ENCODE measurements at regions not wholly inside any gene's neighbourhood (a gene's known extent, or its start where the extent isn't known, plus 50 kb on each side); places are given as distances from the start of the nearest gene placed in this dataset.

GRCh38 chr9:119451426-119451825 is 82.2 kb upstream of the BRINP1 start:
- DNase-seq (ENCODE audit: low read depth, low spot score) = no peak
- no peak overlapping the region for H3K27ac ChIP-seq

DNA sequence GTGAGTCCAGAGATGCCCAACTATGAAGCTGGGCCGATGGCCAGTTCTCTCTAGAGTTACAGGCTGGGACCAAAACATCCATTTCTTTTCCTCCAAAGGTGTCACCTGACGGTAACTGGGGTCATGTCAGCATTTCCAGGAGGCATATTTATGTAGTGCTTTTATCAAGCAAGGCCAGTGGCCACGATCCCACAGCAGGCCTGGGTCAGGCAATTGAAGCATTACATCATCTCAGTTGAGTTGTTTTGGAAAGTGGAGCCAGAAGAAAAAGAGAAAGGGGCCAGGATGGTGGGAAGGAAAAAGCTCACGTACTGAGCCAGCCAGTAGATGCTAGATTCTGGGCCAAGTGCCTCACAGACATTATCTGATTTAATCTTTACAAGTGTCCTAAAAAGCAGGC is 73.9 kb upstream of the BRINP1 start:
- H3K27ac ChIP-seq = no peak overlapping the region
- DNase-seq (ENCODE audit: low read depth, low spot score) = no peak

- no peak for DNase-seq (ENCODE audit: low read depth, low spot score)
- no peak overlapping the region for H3K27ac ChIP-seq
Observed at GRCh38 chr9:119441832-119442231, 72.6 kb upstream of the BRINP1 start.

DNA sequence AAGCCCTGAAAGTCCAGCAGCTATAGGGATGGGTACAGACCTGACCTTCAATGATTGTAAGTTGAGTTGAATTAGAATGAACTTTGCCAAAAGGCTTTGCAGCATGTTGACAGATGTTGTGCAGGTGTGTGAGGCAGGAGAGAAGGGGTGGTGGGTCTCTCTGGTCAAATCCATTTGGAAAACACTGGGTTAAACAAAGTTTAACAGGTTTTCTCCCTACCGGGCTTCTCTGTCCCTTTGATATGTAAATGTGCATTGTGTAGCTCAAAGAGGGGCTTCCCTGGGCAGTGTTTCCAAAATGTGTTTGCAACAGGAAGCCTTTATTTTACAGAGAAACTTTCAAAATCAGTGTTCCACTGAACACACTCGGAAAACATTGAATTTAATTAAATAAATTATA is 72.1 kb upstream of the BRINP1 start:
- no peak for DNase-seq (ENCODE audit: low read depth, low spot score)
- H3K27ac ChIP-seq = no peak overlapping the region

- H3K27ac ChIP-seq = no peak overlapping the region
- DNase-seq (ENCODE audit: low read depth, low spot score) = no peak
Observed at GRCh38 chr9:119436261-119436660, 67.0 kb upstream of the BRINP1 start.

GRCh38 chr9:119435076-119435475 is 65.8 kb upstream of the BRINP1 start:
- DNase-seq (ENCODE audit: low read depth, low spot score) = no peak

DNA sequence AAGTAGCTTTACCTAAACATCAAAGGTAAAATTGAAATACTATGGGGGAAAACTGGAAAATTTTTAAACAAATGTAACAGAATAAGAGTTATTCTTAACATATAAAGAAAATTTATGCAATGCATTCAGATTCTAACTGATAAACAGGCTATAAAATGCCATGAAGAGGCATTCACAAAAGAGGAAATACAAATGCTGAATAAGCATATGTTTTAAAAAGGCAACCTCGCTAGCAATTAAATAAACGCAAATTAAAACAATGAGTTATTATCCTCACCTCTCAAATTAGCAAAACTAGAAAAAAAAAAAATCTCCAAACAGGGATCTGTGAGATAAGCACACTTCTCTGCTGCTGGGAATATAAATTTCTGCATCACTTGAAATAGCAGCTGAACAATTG is 63.2 kb upstream of the BRINP1 start:
- no peak for DNase-seq (ENCODE audit: low read depth, low spot score)
- H3K27ac ChIP-seq = no peak overlapping the region

More at GRCh38 chr9:119435076-119435475, 65.8 kb upstream of the BRINP1 start:
- no peak overlapping the region for H3K27ac ChIP-seq

- no peak overlapping the region for H3K27ac ChIP-seq
- no peak for DNase-seq (ENCODE audit: low read depth, low spot score)
Observed at GRCh38 chr9:119429302-119429701, 60.1 kb upstream of the BRINP1 start.

GRCh38 chr9:119420231-119420630 is 51.0 kb upstream of the BRINP1 start:
- DNase-seq (ENCODE audit: low read depth, low spot score) = no peak
- no peak overlapping the region for H3K27ac ChIP-seq
